Stimulated activated naive CD8-positive, alpha-beta T cell treated with anti-CD3 and anti-CD28 coated beads, Interleukin-15, Interleukin-2, amounts not matched to agents 100 U/mL and 50 U/mL, for 24 hours (primary cell): ENCODE measurements at regions not wholly inside any gene's neighbourhood (a gene's known extent, or its start where the extent isn't known, plus 50 kb on each side); places are given as distances from the start of the nearest gene placed in this dataset.
"Not testable (repeated sequence)": the region's sequence is repeated elsewhere in the genome, so short reads cannot be mapped to it uniquely, and the experiment has no call there.

Experiments used
- ATAC-seq: fragments of 150-1000 bp; cut with Tn5 transposase; one replicate; pipeline ENCODE4 v1.10.0; 2021
- DNase-seq: peaks from one replicate; pipeline ENCODE4 v3.0.0; 2021

- DNase-seq, ATAC-seq: not testable (repeated sequence)
Observed at GRCh38 chr6:11452106-11452505, 85.4 kb upstream of the TMEM170B start.

- ATAC-seq (no peak), DNase-seq (no peak)
Observed at GRCh38 chr6:11450037-11450436, 87.5 kb upstream of the TMEM170B start.

GRCh38 chr6:11449408-11449807 lies 88.1 kb upstream of the TMEM170B start:
- no peak for ATAC-seq
- DNase-seq = no peak

GRCh38 chr6:11448038-11448437 lies 89.5 kb upstream of the TMEM170B start:
- ATAC-seq (no peak), DNase-seq (no peak)

GRCh38 chr6:11447265-11447664 lies 90.3 kb upstream of the TMEM170B start:
- DNase-seq = no peak
- ATAC-seq = no peak

- no peak for ATAC-seq
Observed at GRCh38 chr6:11445146-11445545, 92.4 kb upstream of the TMEM170B start.

GRCh38 chr6:11443125-11443524 lies 94.4 kb upstream of the TMEM170B start:
- not testable (repeated sequence) for ATAC-seq, DNase-seq

More at GRCh38 chr6:11445146-11445545, 92.4 kb upstream of the TMEM170B start:
- DNase-seq = no peak

- DNase-seq (no peak), ATAC-seq (no peak)
Observed at GRCh38 chr6:11442495-11442894, 95.1 kb upstream of the TMEM170B start.

- DNase-seq (no peak), ATAC-seq (no peak)
Observed at GRCh38 chr6:11439876-11440275, 97.7 kb upstream of the TMEM170B start.

- peak; percentile 71 for ATAC-seq
- DNase-seq = no peak
Observed at GRCh38 chr6:11439017-11439420, 98.5 kb upstream of the TMEM170B start.

GRCh38 chr6:11437824-11438459 lies 99.6 kb upstream of the TMEM170B start:
- no peak for DNase-seq
- no peak for ATAC-seq

GRCh38 chr6:11436508-11437096 lies 100.9 kb upstream of the TMEM170B start:
- ATAC-seq (no peak), DNase-seq (no peak)

GRCh38 chr6:11434565-11435326 lies 102.8 kb upstream of the TMEM170B start:
- ATAC-seq (no peak), DNase-seq (no peak)

- DNase-seq = no peak
- peak; percentile 56 for ATAC-seq
Observed at GRCh38 chr6:11433860-11434259, 103.7 kb upstream of the TMEM170B start.

- DNase-seq = no peak
- ATAC-seq = peak; percentile 21
Observed at GRCh38 chr6:11432713-11433450, 104.7 kb upstream of the TMEM170B start.

GRCh38 chr6:11432091-11432490 lies 105.5 kb upstream of the TMEM170B start:
- DNase-seq (no peak), ATAC-seq (no peak)

GRCh38 chr6:11431455-11431937 lies 106.1 kb upstream of the TMEM170B start:
- DNase-seq (no peak), ATAC-seq (no peak)

- ATAC-seq (no peak), DNase-seq (no peak)
Observed at GRCh38 chr6:11430036-11430435, 107.5 kb upstream of the TMEM170B start.

GRCh38 chr6:11429577-11429976 lies 108.0 kb upstream of the TMEM170B start:
- DNase-seq (no peak), ATAC-seq (peak; percentile 66)

- DNase-seq (no peak), ATAC-seq (no peak)
Observed at GRCh38 chr6:11428895-11429294, 108.7 kb upstream of the TMEM170B start.

GRCh38 chr6:11428371-11428770 lies 109.2 kb upstream of the TMEM170B start:
- no peak for ATAC-seq
- DNase-seq = no peak

- ATAC-seq (no peak), DNase-seq (no peak)
Observed at GRCh38 chr6:11427723-11428245, 109.8 kb upstream of the TMEM170B start.
